Choroid plexus epithelial cell (primary cell): ENCODE measurements at regions not wholly inside any gene's neighbourhood (a gene's known extent, or its start where the extent isn't known, plus 50 kb on each side); places are given as distances from the start of the nearest gene placed in this dataset.

Source experiments
- DNase-seq: peaks from one replicate; pipeline ENCODE4 v3.0.0-alpha.2; 2010; ENCODE audit warnings: low read depth
- H3K4me3 ChIP-seq: 2 replicates; pipeline ENCODE4 v1.5.1; 2011; ENCODE audit warnings: low read depth, mild to moderate bottlenecking, control low read depth, low read length, moderate library complexity
- TF ChIP-seq, protein P1 (sequence below): conservative IDR thresholded peaks from 2 replicates; pipeline ENCODE4 v1.5.1; 2011; ENCODE audit warnings: low read depth, mild to moderate bottlenecking, control low read depth, inconsistent platforms, low read length, moderate library complexity

DNA sequence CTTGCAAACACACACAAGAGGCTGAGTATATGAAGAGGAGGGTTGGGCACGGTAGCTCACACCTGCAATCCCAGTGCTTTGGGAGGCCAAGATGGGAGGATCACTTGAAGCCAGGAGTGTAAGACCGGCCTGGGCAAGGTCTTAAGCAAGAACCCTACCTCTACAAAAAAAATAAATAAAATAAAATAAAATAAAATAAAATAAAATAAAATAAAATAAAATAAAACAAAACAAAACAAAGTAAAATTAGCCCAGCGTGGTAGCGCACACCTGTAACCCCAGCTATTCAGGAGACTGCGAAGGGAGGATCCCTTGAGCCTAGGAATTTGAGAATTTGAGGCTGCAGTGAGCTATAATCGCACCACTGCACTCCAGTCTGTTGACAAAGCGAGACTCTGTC is 337.9 kb downstream of the SHANK2 start:
- TF ChIP-seq, protein P1, sequence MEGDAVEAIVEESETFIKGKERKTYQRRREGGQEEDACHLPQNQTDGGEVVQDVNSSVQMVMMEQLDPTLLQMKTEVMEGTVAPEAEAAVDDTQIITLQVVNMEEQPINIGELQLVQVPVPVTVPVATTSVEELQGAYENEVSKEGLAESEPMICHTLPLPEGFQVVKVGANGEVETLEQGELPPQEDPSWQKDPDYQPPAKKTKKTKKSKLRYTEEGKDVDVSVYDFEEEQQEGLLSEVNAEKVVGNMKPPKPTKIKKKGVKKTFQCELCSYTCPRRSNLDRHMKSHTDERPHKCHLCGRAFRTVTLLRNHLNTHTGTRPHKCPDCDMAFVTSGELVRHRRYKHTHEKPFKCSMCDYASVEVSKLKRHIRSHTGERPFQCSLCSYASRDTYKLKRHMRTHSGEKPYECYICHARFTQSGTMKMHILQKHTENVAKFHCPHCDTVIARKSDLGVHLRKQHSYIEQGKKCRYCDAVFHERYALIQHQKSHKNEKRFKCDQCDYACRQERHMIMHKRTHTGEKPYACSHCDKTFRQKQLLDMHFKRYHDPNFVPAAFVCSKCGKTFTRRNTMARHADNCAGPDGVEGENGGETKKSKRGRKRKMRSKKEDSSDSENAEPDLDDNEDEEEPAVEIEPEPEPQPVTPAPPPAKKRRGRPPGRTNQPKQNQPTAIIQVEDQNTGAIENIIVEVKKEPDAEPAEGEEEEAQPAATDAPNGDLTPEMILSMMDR: no peak
- no peak for DNase-seq
- no peak overlapping the region for H3K4me3 ChIP-seq

DNA sequence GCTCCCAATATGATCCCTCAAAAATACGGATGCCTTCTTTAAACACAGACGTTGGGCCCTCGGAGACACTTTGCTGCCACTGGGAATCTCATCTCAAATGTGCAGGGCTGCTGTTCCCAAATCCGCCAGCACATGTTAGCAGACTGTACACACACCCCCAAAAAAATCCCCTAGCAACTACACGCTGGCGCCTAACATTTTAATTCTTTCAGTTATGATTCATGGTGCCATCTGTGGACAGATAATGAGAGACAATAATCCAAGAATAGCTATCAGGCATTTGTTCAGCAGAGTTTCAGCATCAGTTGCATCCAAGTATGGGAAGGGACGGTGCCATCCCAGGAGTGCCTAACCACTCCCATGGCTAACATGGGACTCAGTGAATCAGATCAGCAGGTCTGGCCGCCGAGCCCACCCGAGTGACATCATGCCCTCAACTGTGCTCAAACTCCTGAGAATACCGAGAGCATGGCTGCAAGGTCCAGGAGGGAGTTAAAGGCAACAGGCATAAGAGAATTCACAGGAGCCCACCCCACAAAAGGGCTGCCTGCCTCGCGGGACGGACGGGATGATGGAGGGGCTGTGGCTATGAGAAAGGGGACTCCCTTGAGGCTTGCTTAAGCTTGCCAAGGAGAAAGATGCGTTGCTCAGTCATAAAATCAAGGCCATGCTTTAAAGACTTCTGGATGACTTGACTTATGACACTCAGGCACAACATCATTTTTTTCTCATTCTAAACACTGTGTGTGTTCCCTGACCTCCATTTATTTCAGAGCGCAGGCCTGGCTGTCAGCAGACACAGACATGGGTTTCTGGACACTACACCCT is 337.0 kb downstream of the SHANK2 start:
- DNase-seq: no peak

DNA sequence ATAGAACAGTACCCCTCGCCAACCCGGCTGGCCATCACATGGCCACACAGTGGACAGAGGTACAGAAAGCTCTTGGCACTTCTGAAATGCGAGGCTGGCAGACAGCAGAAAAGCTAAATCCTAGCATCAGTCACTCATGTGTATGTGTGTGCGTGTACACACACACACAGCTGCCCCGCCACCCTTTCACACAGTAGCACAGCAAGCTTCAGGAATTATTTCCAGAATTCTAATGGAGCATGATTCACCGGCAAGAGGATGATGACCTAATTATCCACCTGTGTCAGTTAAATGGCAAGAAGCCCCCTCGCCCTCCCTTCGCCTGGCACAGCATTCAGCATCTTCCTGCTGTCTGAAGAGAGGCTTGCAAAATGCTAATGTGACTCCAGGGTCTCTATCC is 336.0 kb downstream of the SHANK2 start:
- no peak for DNase-seq
- TF ChIP-seq, protein P1: no peak
- no peak overlapping the region for H3K4me3 ChIP-seq

More for the DNA sequence above, 337.0 kb downstream of the SHANK2 start:
- TF ChIP-seq, protein P1: no peak
- no peak overlapping the region for H3K4me3 ChIP-seq

DNA sequence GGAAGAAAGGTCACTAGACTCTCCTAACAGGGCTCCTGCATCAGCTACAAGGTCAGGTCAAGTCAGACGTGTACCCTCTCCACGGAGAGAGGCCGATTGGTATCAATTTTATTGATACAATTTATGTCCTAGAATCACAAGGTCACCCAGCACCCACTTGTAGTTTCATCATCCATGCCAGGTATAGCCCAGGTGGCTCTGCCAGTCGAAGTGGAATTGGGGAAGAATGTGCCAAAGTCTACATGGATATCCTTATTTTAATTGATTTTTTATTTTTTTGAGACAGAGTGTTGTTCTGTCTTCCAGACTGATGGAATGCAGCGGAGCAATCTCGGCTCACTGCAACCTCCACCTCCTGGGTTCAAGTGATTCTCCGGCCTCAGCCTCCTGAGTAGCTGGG is 334.1 kb downstream of the SHANK2 start:
- DNase-seq: no peak
- H3K4me3 ChIP-seq: no peak overlapping the region
- TF ChIP-seq, protein P1: no peak

DNA sequence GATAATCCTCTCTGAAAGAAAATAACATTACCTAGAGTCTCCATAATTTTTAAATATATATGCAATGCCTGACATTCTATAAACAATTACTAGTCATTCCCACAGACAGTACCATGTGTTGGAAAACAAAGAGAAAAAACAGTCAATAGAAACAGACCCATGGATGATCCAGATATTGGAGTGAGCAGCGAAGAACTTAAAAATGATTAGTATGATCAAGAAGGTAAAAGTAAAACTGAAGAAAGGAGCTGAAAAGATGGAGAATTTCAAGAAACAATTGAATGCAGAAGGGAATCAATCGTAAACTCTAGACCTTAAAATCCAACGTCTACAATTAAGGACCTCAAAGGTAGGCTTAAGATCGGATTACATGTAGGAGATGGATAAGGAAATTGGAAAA is 330.6 kb downstream of the SHANK2 start:
- no peak overlapping the region for H3K4me3 ChIP-seq
- no peak for DNase-seq
- TF ChIP-seq, protein P1: no peak

DNA sequence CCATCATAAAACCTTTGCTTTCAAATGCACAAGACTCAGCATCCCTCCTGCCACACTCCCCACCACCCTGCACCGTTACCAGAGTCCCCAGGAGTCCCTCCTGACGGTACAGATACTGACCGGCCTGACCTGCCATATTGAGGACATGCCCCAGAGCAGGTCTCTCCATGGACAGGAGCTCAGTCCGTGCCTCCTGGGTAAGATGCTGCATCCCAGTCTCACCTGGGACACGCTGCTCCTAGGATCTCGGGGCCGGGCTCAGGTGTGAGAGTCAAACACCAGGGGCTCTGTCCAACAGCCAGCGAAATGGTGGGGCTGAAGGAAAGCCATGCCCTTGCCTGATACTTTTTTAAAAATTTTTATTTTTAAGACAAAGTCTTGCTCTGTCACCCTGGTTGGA is 328.3 kb downstream of the SHANK2 start:
- DNase-seq: no peak
- TF ChIP-seq, protein P1: no peak
- no peak overlapping the region for H3K4me3 ChIP-seq

DNA sequence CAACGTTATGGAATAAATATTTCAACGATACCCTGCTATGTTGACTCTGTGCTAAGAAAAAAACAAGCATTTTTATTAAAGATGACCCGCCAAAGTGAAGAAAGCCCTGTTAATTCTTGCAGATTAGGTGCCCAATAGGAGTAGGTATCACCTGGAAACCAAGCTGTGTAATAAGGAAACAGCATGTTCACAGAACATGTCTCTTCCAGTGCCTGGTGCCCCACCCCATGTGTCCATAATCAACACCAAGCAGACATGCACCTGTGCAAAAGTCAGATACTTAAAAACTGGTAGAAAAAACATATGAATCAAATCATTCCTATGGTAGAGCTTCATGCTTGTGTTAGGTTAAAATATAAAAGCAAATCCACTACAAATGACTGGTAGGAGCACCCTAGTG is 327.1 kb downstream of the SHANK2 start:
- no peak for DNase-seq
- TF ChIP-seq, protein P1: no peak
- H3K4me3 ChIP-seq: no peak overlapping the region
